A549 (cell line): ENCODE measurements at regions not wholly inside any gene's neighbourhood (a gene's known extent, or its start where the extent isn't known, plus 50 kb on each side); places are given as distances from the start of the nearest gene placed in this dataset.

Source experiments
- ATAC-seq, 2 experiments: fragments of 200-7000 bp in 1 of 2; fragments of >200 bp in 1 of 2; cut with Nextera tagmentation in 1 of 2; cut with Tn5 transposase in 1 of 2; 3 replicates each; pipeline versions ENCODE4 v1.8.0 to v1.9.1; 2018 to 2020; ENCODE audit warnings: mild to moderate bottlenecking in 1 of 2, moderate library complexity in 1 of 2
- CTCF ChIA-PET: fragments of 300-600 bp; sonication (Branson Sonifier 250); formaldehyde crosslinking; extraction: SDS; loops from one replicate; lab custom pipeline; 2021; ENCODE audit warnings: antibody characterized with exemption, inconsistent platforms; lab: Yijun Ruan, JAX
- POLR2A ChIA-PET: fragments of 350-600 bp; formaldehyde crosslinking; extraction: SDS; loops from one replicate; lab custom pipeline; 2021; ENCODE audit warnings: antibody characterized with exemption, inconsistent platforms; lab: Yijun Ruan, JAX
- DNase-seq, 2 experiments: peaks; one replicate each; pipeline versions ENCODE4 v3.0.0 to v3.0.0-alpha.2; 2011 to 2016; ENCODE audit warnings: low read depth in 1 of 2, low spot score in 1 of 2
- FAIRE-seq: peaks from 2 replicates; lab custom pipeline; 2011; peaks lifted over from hg19 to GRCh38; lab: Jason Lieb, UNC
- H3K27ac ChIP-seq, 2 experiments: fragments of >200 bp; sonication (Bioruptor Twin); formaldehyde crosslinking; 3 replicates each; pipeline ENCODE4 v1.5.1; 2016 to 2017
- H3K4me1 ChIP-seq: fragments of >200 bp; sonication (Bioruptor Twin); formaldehyde crosslinking; 3 replicates; pipeline ENCODE4 v1.6.1; 2016
- H3K4me2 ChIP-seq: fragments of >200 bp; sonication (Bioruptor Twin); formaldehyde crosslinking; 3 replicates; pipeline ENCODE4 v1.6.1; 2016
- H3K4me3 ChIP-seq: fragments of >200 bp; sonication (Bioruptor Twin); formaldehyde crosslinking; 3 replicates; pipeline ENCODE4 v1.5.1; 2016
- H3K9me3 ChIP-seq: fragments of >200 bp; sonication (Bioruptor Twin); formaldehyde crosslinking; 3 replicates; pipeline ENCODE4 v1.6.1; 2016
- CBX2 ChIP-seq: fragments of 200-600 bp; sonication (generic); IDR thresholded peaks from 2 replicates; pipeline ENCODE4 v1.6.1; 2016; ENCODE audit warnings: low read depth, mild to moderate bottlenecking, borderline replicate concordance
- CBX8 ChIP-seq: fragments of 200-600 bp; sonication (generic); IDR thresholded peaks from 2 replicates; pipeline ENCODE4 v1.6.1; 2016
- CTCF ChIP-seq: fragments of >200 bp; sonication (Bioruptor Twin); formaldehyde crosslinking; IDR thresholded peaks from 3 replicates; pipeline ENCODE4 v1.5.1; 2016
- EHMT2 ChIP-seq: fragments of 200-600 bp; sonication (generic); IDR thresholded peaks from 2 replicates; pipeline ENCODE4 v1.6.1; 2016; ENCODE audit warnings: antibody characterized with exemption, low read depth, mild to moderate bottlenecking, moderate library complexity
- ESRRA ChIP-seq: fragments of 150-350 bp; IDR thresholded peaks from 2 replicates; pipeline ENCODE4 v1.6.1; 2014; ENCODE audit warnings: mild to moderate bottlenecking, low read length, borderline replicate concordance
- FOSL2 ChIP-seq, 2 experiments: fragments of 450-650 bp in 1 of 2; fragments of >200 bp in 1 of 2; sonication (Bioruptor Twin) in 1 of 2; formaldehyde crosslinking; IDR thresholded peaks; 2 replicates each; pipeline versions ENCODE4 v1.5.0 to v1.6.1; 2016 to 2020; ENCODE audit warnings: mild to moderate bottlenecking in 1 of 2, moderate library complexity in 1 of 2
- FOXS1 ChIP-seq: fragments of 250-450 bp; sonication (Bioruptor Pico); IDR thresholded peaks from 2 replicates; pipeline ENCODE4 v1.5.0; 2020; ENCODE audit warnings: mild to moderate bottlenecking, moderate library complexity
- HDAC2 ChIP-seq: fragments of 200-600 bp; sonication (generic); IDR thresholded peaks from 2 replicates; pipeline ENCODE4 v1.6.1; 2016
- HMGXB4 ChIP-seq: fragments of 250-450 bp; sonication (Bioruptor Pico); IDR thresholded peaks from 2 replicates; pipeline ENCODE4 v1.5.0; 2021; ENCODE audit warnings: mild to moderate bottlenecking, moderate library complexity, borderline replicate concordance
- JUNB ChIP-seq: fragments of >200 bp; sonication (Bioruptor Twin); formaldehyde crosslinking; IDR thresholded peaks from 2 replicates; pipeline ENCODE4 v1.6.1; 2016
- KDM5A ChIP-seq: fragments of 200-600 bp; sonication (generic); IDR thresholded peaks from 2 replicates; pipeline ENCODE4 v1.6.1; 2016; ENCODE audit warnings: antibody characterized with exemption, mild to moderate bottlenecking
- MAZ ChIP-seq: fragments of 150-350 bp; IDR thresholded peaks from 2 replicates; pipeline ENCODE4 v1.6.1; 2014; ENCODE audit warnings: antibody characterized with exemption, low read depth, low read length, borderline replicate concordance
- MYC ChIP-seq: IDR thresholded peaks from 2 replicates; pipeline ENCODE4 v1.6.1; 2012; ENCODE audit warnings: mild to moderate bottlenecking, inconsistent platforms, low read length, improper control_type of control experiment, borderline replicate concordance
- PBX3 ChIP-seq: IDR thresholded peaks from 2 replicates; pipeline ENCODE4 v1.6.1; 2012
- POLR2AphosphoS2 ChIP-seq: conservative IDR thresholded peaks from 2 replicates; pipeline ENCODE4 v1.6.1; 2012; ENCODE audit warnings: low read length, improper control_type of control experiment, inconsistent platforms
- RAD21 ChIP-seq, 2 experiments: fragments of >200 bp in 1 of 2; sonication (Bioruptor Twin) in 1 of 2; formaldehyde crosslinking in 1 of 2; IDR thresholded peaks in 1 of 2; conservative IDR thresholded peaks in 1 of 2; 2 replicates in 1 of 2; 3 replicates in 1 of 2; pipeline ENCODE4 v1.6.1; 2012 to 2018; ENCODE audit warnings: inconsistent platforms in 1 of 2
- RARB ChIP-seq: fragments of 250-450 bp; sonication (Bioruptor Pico); IDR thresholded peaks from 2 replicates; pipeline ENCODE4 v1.8.0; 2021; ENCODE audit warnings: mild to moderate bottlenecking, moderate library complexity
- RCOR1 ChIP-seq: fragments of 150-350 bp; IDR thresholded peaks from 2 replicates; pipeline ENCODE4 v1.6.1; 2014; ENCODE audit warnings: antibody characterized with exemption, low read length, low read depth
- RNF2 ChIP-seq: fragments of 200-600 bp; sonication (generic); IDR thresholded peaks from 2 replicates; pipeline ENCODE4 v1.6.1; 2016; ENCODE audit warnings: low read depth, mild to moderate bottlenecking, antibody characterized with exemption, moderate library complexity, borderline replicate concordance
- SMC3 ChIP-seq: fragments of >200 bp; sonication (Bioruptor Twin); formaldehyde crosslinking; IDR thresholded peaks from 3 replicates; pipeline ENCODE4 v1.6.1; 2018; ENCODE audit warnings: inconsistent platforms
- TFCP2L1 ChIP-seq: fragments of 250-450 bp; sonication (Bioruptor Pico); IDR thresholded peaks from 2 replicates; pipeline ENCODE4 v1.5.0; 2021; ENCODE audit warnings: mild to moderate bottlenecking
- USF2 ChIP-seq: fragments of 450-650 bp; IDR thresholded peaks from 2 replicates; pipeline ENCODE4 v1.6.1; 2014; ENCODE audit warnings: antibody characterized with exemption
- ZFP36 ChIP-seq: fragments of 450-650 bp; IDR thresholded peaks from 2 replicates; pipeline ENCODE4 v1.6.1; 2014; ENCODE audit warnings: borderline replicate concordance; ENCODE audit not compliant: partially characterized antibody
- WGBS: methylation state at CpG from one replicate; pipeline ENCODE4 v1.1.6; 2017; ENCODE audit errors: missing lambda C conversion rate; 5-methylcytosine and 5-hydroxymethylcytosine counted together

GRCh38 chr9:134231330-134231745 lies 67.0 kb upstream of the RNU6ATAC start:
- H3K9me3 ChIP-seq, result no peaks in the 10 kb centered on the region
- DNase-seq (no peak), ATAC-seq (no peak), FAIRE-seq (no peak)
- ChIA-PET CTCF (no interaction called here), POLR2A (no interaction called here)
- H3K4me3 ChIP-seq, result no peak overlapping the region
- TF ChIP-seq POLR2AphosphoS2 (no peak), RARB (CRISPR knock-in tag) (no peak), CBX8 (no peak), JUNB (no peak), SMC3 (no peak), PBX3 (no peak), ZFP36 (no peak), FOXS1 (no peak), CBX2 (no peak), RNF2 (no peak), HDAC2 (no peak), EHMT2 (no peak)
- H3K4me1 ChIP-seq, result peaks cover 8% of the 10 kb centered on the region; the same call in 1 of the 3 replicates
- WGBS, result 42% methylated on average over 11 of the region's 12 CpGs
- H3K4me2 ChIP-seq, result no peak overlapping the region
- H3K27ac ChIP-seq, result peak overlapping the region in 1 of 2 experiments; percentile 38; a peak in 1 of 6 replicates

GRCh38 chr9:134231767-134232166 lies 67.4 kb upstream of the RNU6ATAC start:
- 83% methylated on average over 6 of the region's 8 CpGs for WGBS
- DNase-seq, result no peak
- POLR2A ChIA-PET, result no interaction called here
- Histone ChIP-seq H3K4me3 (no peak overlapping the region), H3K4me1 (peaks cover 4% of the 10 kb centered on the region; the same call in 1 of the 3 replicates), H3K27ac (peak overlapping the region in 1 of 2 experiments; percentile 38; a peak in 1 of 6 replicates), H3K9me3 (no peaks in the 10 kb centered on the region), H3K4me2 (no peak overlapping the region)
- CTCF ChIA-PET, result no interaction called here
- FAIRE-seq, result no peak
- TF ChIP-seq FOXS1, result no peak
- no peak for TF ChIP-seq ESRRA
- TF ChIP-seq FOSL2 (IDR thresholded peaks at IDR 0.05), result no peak
- no peak for TF ChIP-seq FOSL2 (CRISPR knock-in tag; IDR thresholded peaks at IDR 0.05)
- no peak for TF ChIP-seq HMGXB4 (CRISPR knock-in tag)
- TF ChIP-seq CTCF, result no peak
- TF ChIP-seq USF2, result no peak
- TF ChIP-seq RCOR1, result no peak
- TF ChIP-seq CBX8, result no peak
- TF ChIP-seq POLR2AphosphoS2, result no peak
- no peak for TF ChIP-seq TFCP2L1 (CRISPR knock-in tag)
- TF ChIP-seq MAZ, result no peak
- no peak for TF ChIP-seq KDM5A
- no peak for TF ChIP-seq MYC
- no peak for TF ChIP-seq RAD21 (conservative IDR thresholded peaks at IDR 0.05 in 1 of 2, IDR thresholded peaks at IDR 0.05 in 1 of 2)
- no peak for ATAC-seq
